ENCODE measurements at regions not wholly inside any gene's neighbourhood (a gene's known extent, or its start where the extent isn't known, plus 50 kb on each side); places are given as distances from the start of the nearest gene placed in this dataset.
"Not testable (repeated sequence)": the region's sequence is repeated elsewhere in the genome, so short reads cannot be mapped to it uniquely, and the experiment has no call there.

GRCh38 chr9:1881708-1882295 is 133.3 kb upstream of the SMARCA2 start:
- no peaks in the 10 kb centered on the region for H3K4me1 ChIP-seq
- 66 to 77% methylated on average over 2 of the region's 2 CpGs for WGBS, 2 donors
- no peaks in the 10 kb centered on the region for H3K36me3 ChIP-seq (ENCODE audit: low read depth, missing control alignments)
- TF ChIP-seq CTCF (IDR thresholded peaks at IDR 0.05) (no peak), POLR2A (IDR thresholded peaks at IDR 0.05) (no peak)
- no peak for DNase-seq
- no peaks in the 10 kb centered on the region for H3K27me3 ChIP-seq
- intact Hi-C loops (cut with DNase I; ENCODE audit: low total_unique reads): no loop called here
- H3K9me3 ChIP-seq: no peaks in the 10 kb centered on the region
- H3K27ac ChIP-seq: no peak overlapping the region
- H3K4me3 ChIP-seq: no peak overlapping the region

GRCh38 chr9:1882711-1883403 is 132.3 kb upstream of the SMARCA2 start:
- Histone ChIP-seq H3K9me3 (no peaks in the 10 kb centered on the region), H3K27ac (no peak overlapping the region), H3K36me3 (ENCODE audit: low read depth, missing control alignments) (no peaks in the 10 kb centered on the region), H3K4me3 (no peak overlapping the region), H3K27me3 (no peaks in the 10 kb centered on the region), H3K4me1 (no peaks in the 10 kb centered on the region)
- 57 to 62% methylated on average over 4 of the region's 4 CpGs for WGBS, 2 donors
- intact Hi-C loops (cut with DNase I; ENCODE audit: low total_unique reads): no loop called here
- DNase-seq: no peak
- no peak for TF ChIP-seq POLR2A (IDR thresholded peaks at IDR 0.05)
- TF ChIP-seq CTCF (IDR thresholded peaks at IDR 0.05): no peak

GRCh38 chr9:1890201-1890600 is 124.9 kb upstream of the SMARCA2 start:
- TF ChIP-seq POLR2A (IDR thresholded peaks at IDR 0.05) (no peak), CTCF (IDR thresholded peaks at IDR 0.05) (no peak)
- Histone ChIP-seq H3K4me3 (no peak overlapping the region), H3K9me3 (no peaks in the 10 kb centered on the region), H3K27ac (no peak overlapping the region), H3K4me1 (no peaks in the 10 kb centered on the region), H3K27me3 (no peaks in the 10 kb centered on the region), H3K36me3 (ENCODE audit: low read depth, missing control alignments) (no peaks in the 10 kb centered on the region)
- WGBS, 2 donors: 80 to 89% methylated on average over 3 of the region's 3 CpGs
- intact Hi-C loops (cut with DNase I; ENCODE audit: low total_unique reads): no loop called here
- DNase-seq: no peak

GRCh38 chr9:1890816-1891215 is 124.3 kb upstream of the SMARCA2 start:
- no peak for DNase-seq
- WGBS, 2 donors: 26 to 50% methylated on average over 3 of the region's 3 CpGs
- intact Hi-C loops (cut with DNase I; ENCODE audit: low total_unique reads): no loop called here

GRCh38 chr9:1903080-1903704 is 112.0 kb upstream of the SMARCA2 start:
- H3K4me1 ChIP-seq; H3K4me3 ChIP-seq; intact Hi-C loops (cut with DNase I; ENCODE audit: low total_unique reads); H3K27ac ChIP-seq; H3K27me3 ChIP-seq; H3K9me3 ChIP-seq; H3K36me3 ChIP-seq (ENCODE audit: low read depth, missing control alignments); DNase-seq: not testable (repeated sequence)
- WGBS, 2 donors: 68 to 86% methylated on average over 6 of the region's 6 CpGs

More at GRCh38 chr9:1890816-1891215, 124.3 kb upstream of the SMARCA2 start:
- no peak for TF ChIP-seq POLR2A (IDR thresholded peaks at IDR 0.05)
- Histone ChIP-seq H3K27me3 (no peaks in the 10 kb centered on the region), H3K9me3 (no peaks in the 10 kb centered on the region), H3K4me3 (no peak overlapping the region), H3K4me1 (no peaks in the 10 kb centered on the region), H3K36me3 (ENCODE audit: low read depth, missing control alignments) (no peaks in the 10 kb centered on the region), H3K27ac (no peak overlapping the region)

Measured in testis (tissue), 2 donors.